ENCODE measurements at regions not wholly inside any gene's neighbourhood (a gene's known extent, or its start where the extent isn't known, plus 50 kb on each side); places are given as distances from the start of the nearest gene placed in this dataset.

GRCh38 chr10:28060031-28060607 lies 61.2 kb upstream of the ODAD2 start:
- Histone ChIP-seq H3K36me3 (ENCODE audit: insufficient read depth, low read length) (no peaks in the 10 kb centered on the region), H3K9me3 (ENCODE audit: low read length) (no peaks in the 10 kb centered on the region), H3K27me3 (ENCODE audit: insufficient read depth, low read length) (no peaks in the 10 kb centered on the region), H3K4me1 (ENCODE audit: insufficient read depth, low read length) (no peaks in the 10 kb centered on the region), H3K4me3 (ENCODE audit: low read length) (no peak overlapping the region), H2AFZ (ENCODE audit: low read depth, low read length) (no peak overlapping the region)

DNA sequence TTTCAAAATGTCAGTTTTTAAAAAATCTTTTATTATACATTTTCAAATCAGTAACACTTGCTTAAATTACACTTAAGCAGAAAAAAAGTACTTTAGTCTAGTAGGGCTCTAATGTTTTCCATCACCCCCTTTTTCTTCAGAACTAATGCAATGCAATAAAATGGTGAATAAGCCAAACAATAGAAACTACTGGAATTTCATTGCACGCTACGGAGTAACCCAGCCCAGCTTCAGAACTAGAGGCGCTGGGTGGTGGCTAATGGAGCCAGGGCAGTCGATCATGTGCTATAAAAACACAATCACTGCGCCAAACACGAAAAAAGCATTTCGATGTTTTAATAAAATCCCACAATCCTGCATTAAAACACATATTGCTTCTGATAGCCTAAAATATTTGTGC lies 59.9 kb upstream of the ODAD2 start:
- Histone ChIP-seq H3K27me3 (ENCODE audit: insufficient read depth, low read length) (no peaks in the 10 kb centered on the region), H3K4me3 (ENCODE audit: low read length) (no peak overlapping the region), H3K9me3 (ENCODE audit: low read length) (no peaks in the 10 kb centered on the region), H2AFZ (ENCODE audit: low read depth, low read length) (no peak overlapping the region), H3K36me3 (ENCODE audit: insufficient read depth, low read length) (no peaks in the 10 kb centered on the region), H3K4me1 (ENCODE audit: insufficient read depth, low read length) (no peaks in the 10 kb centered on the region)

- no peaks in the 10 kb centered on the region for H3K4me1 ChIP-seq (ENCODE audit: insufficient read depth, low read length)
- no peaks in the 10 kb centered on the region for H3K9me3 ChIP-seq (ENCODE audit: low read length)
- no peak overlapping the region for H2AFZ ChIP-seq (ENCODE audit: low read depth, low read length)
- H3K27me3 ChIP-seq (ENCODE audit: insufficient read depth, low read length) = no peaks in the 10 kb centered on the region
- no peak overlapping the region for H3K4me3 ChIP-seq (ENCODE audit: low read length)
- no peaks in the 10 kb centered on the region for H3K36me3 ChIP-seq (ENCODE audit: insufficient read depth, low read length)
Measured at GRCh38 chr10:28054228-28054860, 55.5 kb upstream of the ODAD2 start.

DNA sequence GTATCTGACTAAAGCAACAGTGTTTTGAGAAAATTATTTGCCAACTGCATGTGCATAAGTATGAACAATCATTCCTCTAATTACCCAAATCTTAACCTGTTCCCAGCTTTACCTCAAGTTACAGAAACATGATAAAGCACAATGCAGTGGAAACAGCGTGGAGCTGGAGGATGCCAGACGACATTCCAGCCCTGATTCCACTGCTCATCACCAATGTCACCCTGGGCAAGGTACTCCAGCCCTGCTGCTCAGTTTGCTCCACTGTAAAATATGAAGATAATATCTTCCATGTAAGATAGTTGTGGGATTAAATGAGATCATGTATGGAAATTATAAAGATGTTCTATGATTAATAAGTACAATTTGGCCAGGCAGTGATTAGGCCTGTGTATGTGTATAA lies 50.4 kb upstream of the ODAD2 start:
- H3K9me3 ChIP-seq (ENCODE audit: low read length) = no peaks in the 10 kb centered on the region

More for the DNA sequence above, 50.4 kb upstream of the ODAD2 start:
- Histone ChIP-seq H3K27me3 (ENCODE audit: insufficient read depth, low read length) (no peaks in the 10 kb centered on the region), H3K4me1 (ENCODE audit: insufficient read depth, low read length) (no peaks in the 10 kb centered on the region), H2AFZ (ENCODE audit: low read depth, low read length) (no peak overlapping the region), H3K4me3 (ENCODE audit: low read length) (no peak overlapping the region), H3K36me3 (ENCODE audit: insufficient read depth, low read length) (no peaks in the 10 kb centered on the region)

Data from neuron (in vitro differentiated cells).